Mucosa of rectum (tissue), 2 donors: ENCODE measurements at regions not wholly inside any gene's neighbourhood (a gene's known extent, or its start where the extent isn't known, plus 50 kb on each side); places are given as distances from the start of the nearest gene placed in this dataset.

Source experiments
- H3K27ac ChIP-seq, 2 donors: one replicate each; pipeline ENCODE4 v1.7.0; 2013; ENCODE audit warnings: inconsistent platforms in 2 of 2, low read depth in 2 of 2, low read length in 2 of 2
- H3K27me3 ChIP-seq, 2 donors: one replicate each; pipeline ENCODE4 v1.7.0; 2013; ENCODE audit warnings: low read length in 2 of 2; ENCODE audit not compliant: control insufficient read depth in 2 of 2, insufficient read depth in 2 of 2
- H3K36me3 ChIP-seq, 2 donors: one replicate each; pipeline ENCODE4 v1.7.0; 2013; ENCODE audit warnings: low read length in 2 of 2; ENCODE audit not compliant: control insufficient read depth in 2 of 2, insufficient read depth in 2 of 2
- H3K4me1 ChIP-seq, 2 donors: one replicate each; pipeline ENCODE4 v1.7.0; 2013; ENCODE audit warnings: low read length in 2 of 2, mild to moderate bottlenecking in 1 of 2; ENCODE audit not compliant: control insufficient read depth in 2 of 2, insufficient read depth in 2 of 2
- H3K4me3 ChIP-seq, 2 donors: one replicate each; pipeline ENCODE4 v1.7.0; 2013; ENCODE audit warnings: low read length in 2 of 2
- H3K9ac ChIP-seq, 2 donors: one replicate each; pipeline ENCODE4 v1.7.0; 2013; ENCODE audit warnings: low read length in 2 of 2, low read depth in 1 of 2, mild to moderate bottlenecking in 1 of 2
- H3K9me3 ChIP-seq, 2 donors: one replicate each; pipeline ENCODE4 v1.7.0; 2013; ENCODE audit warnings: low read length in 2 of 2; ENCODE audit not compliant: control insufficient read depth in 2 of 2
- donor health status: healthy.
- donor health status: Normal muscosa, but diverticular disease.

DNA sequence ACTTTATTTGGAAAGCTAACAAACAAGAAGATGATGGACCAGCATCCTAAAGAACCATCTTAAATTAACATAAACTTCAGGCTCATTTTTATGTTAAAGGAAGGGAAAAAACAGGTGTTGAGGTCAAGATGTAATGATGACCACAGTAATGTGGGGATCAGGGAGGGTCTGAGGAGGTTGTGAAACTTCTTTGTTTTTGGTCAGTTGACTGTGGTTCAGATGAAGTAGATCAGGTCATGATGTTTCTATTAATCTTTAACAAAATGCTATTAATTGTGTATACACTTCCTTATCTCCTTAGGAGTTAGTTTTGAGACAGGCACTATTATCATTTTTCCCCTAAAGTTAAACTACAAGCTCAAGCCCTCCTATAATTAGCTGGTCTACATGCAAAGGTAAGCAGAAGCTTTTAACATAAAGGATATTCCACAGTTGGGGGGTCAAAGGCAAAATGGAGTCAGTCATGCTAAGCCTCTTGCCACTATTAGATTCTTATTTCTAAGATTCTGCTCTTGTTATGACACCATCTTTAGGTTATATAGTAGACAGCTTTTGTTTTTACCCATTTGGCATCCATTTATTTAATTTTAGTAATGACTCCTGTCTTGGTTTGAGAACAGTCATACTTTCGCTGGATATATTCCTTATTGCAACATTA lies 800.1 kb upstream of the PCDH9 start:
- H3K4me1 ChIP-seq, result peaks cover 0 to 2% of the 10 kb centered on the region in 2 donors
- no peaks in the 10 kb centered on the region for H3K36me3 ChIP-seq
- H3K27me3 ChIP-seq, result no peaks in the 10 kb centered on the region
- no peak overlapping the region for H3K27ac ChIP-seq
- no peak overlapping the region for H3K9ac ChIP-seq
- no peaks in the 10 kb centered on the region for H3K9me3 ChIP-seq
- H3K4me3 ChIP-seq, result no peak overlapping the region

- Histone ChIP-seq H3K4me3 (no peak overlapping the region), H3K36me3 (no peaks in the 10 kb centered on the region), H3K27ac (no peak overlapping the region), H3K9ac (no peak overlapping the region), H3K4me1 (peaks cover 5 to 8% of the 10 kb centered on the region in 2 donors), H3K9me3 (no peaks in the 10 kb centered on the region), H3K27me3 (no peaks in the 10 kb centered on the region)
Observed at GRCh38 chr13:68028701-68029100, 798.6 kb upstream of the PCDH9 start.

DNA sequence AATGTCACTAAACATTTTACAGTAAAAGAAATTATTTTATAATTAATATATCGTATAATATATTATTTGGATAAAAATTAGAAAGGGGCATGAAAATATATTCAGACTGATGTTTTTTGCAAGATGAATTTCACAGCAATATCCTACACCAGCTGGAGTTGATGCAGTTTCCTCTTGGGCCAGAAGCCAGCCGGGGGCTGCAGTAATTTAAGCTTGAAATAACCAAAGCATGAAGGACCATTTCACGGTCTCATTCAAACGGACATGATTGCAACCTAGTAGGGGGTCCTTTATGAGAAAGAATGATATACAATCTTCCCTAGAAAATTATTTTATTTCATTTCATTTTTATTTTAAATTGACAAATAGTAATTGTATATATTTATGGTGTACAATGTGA lies 797.2 kb upstream of the PCDH9 start:
- H3K9ac ChIP-seq, result no peak overlapping the region

DNA sequence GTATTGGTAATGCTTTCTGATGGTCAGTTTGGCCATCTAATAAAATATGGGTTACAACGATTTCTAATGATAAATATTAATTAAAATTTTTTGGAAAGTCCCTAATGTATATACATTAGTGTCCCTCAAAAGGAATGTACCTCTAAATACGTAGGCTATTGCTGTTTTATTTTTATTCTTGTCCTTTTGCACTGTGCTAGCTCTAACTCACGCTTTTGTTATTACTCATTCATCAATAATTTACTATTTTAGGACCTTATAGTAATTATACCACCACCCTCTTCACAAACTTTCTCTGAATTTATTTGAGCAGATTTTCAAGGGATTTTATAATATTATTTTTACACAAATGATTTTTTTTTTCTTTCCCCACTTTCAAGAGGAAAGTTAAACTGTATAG lies 795.9 kb upstream of the PCDH9 start:
- Histone ChIP-seq H3K4me3 (no peak overlapping the region), H3K9ac (no peak overlapping the region)

More for the DNA sequence above, 797.2 kb upstream of the PCDH9 start:
- H3K4me3 ChIP-seq, result no peak overlapping the region
- no peak overlapping the region for H3K27ac ChIP-seq
- no peaks in the 10 kb centered on the region for H3K27me3 ChIP-seq
- peaks cover 5 to 8% of the 10 kb centered on the region in 2 donors for H3K4me1 ChIP-seq
- no peaks in the 10 kb centered on the region for H3K9me3 ChIP-seq
- H3K36me3 ChIP-seq, result no peaks in the 10 kb centered on the region

DNA sequence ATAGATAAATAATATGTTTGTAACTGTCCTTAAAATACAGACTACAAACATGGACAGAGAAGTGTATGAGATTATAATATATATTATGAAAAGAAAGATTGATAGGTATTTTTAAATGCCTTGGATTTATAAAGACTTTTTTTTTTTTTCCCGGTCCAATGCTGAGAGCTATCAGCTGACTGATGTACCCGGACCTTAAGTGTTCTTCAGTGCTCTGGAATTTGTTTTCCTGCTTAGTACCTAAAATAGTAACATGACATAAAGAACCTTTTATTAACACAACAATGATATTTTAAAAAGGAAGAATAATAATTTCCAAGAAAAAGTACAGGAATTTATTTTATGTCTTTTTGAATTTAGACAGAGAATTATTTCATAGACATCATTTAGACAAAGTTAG lies 795.5 kb upstream of the PCDH9 start:
- H3K36me3 ChIP-seq, result no peaks in the 10 kb centered on the region
- no peaks in the 10 kb centered on the region for H3K27me3 ChIP-seq
- H3K4me3 ChIP-seq, result no peak overlapping the region
- H3K27ac ChIP-seq, result no peak overlapping the region
- peaks cover 5 to 8% of the 10 kb centered on the region in 2 donors for H3K4me1 ChIP-seq
- no peak overlapping the region for H3K9ac ChIP-seq
- H3K9me3 ChIP-seq, result no peaks in the 10 kb centered on the region

More for the DNA sequence above, 795.9 kb upstream of the PCDH9 start:
- Histone ChIP-seq H3K4me1 (peaks cover 5 to 8% of the 10 kb centered on the region in 2 donors), H3K36me3 (no peaks in the 10 kb centered on the region), H3K9me3 (no peaks in the 10 kb centered on the region), H3K27me3 (no peaks in the 10 kb centered on the region), H3K27ac (no peak overlapping the region)

DNA sequence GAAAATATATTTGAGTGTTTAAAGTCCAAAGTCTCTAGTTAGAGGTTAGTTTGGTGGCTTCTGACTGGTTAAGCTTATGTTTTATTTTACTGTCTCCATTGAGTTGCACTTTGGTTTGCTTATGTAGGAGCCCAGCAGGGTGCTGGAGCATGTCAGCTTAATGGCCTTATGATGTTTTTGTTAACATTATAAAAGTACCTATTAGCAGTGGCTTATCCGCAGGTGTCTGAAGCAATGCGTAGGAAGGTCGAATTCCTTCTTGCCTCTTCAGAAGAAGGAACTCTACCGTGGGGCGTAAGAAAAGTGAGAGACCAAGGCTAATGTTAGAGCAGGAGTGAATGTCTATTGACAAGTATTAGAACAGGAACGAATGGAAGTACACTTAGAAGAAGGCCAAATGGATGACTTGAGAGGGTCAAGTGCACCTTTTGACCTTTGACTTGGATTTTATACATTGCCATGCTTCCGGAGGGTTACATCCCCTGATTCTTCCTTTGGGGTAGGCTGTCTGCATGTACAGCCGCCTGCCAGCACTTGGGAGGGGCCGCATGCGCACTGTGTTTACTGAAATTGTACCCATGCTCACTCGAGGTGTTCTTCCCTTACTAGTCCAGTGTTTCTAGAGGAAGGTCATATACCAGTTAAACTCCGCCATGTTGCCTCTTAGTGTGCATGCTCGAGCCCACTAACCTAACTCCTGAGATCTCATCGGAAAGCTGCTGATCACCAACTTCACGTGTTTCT lies 793.9 kb upstream of the PCDH9 start:
- Histone ChIP-seq H3K9me3 (no peaks in the 10 kb centered on the region), H3K4me3 (peak overlapping the region; percentile 6 to 20), H3K27me3 (no peaks in the 10 kb centered on the region), H3K4me1 (peaks cover 5 to 8% of the 10 kb centered on the region in 2 donors), H3K27ac (peak overlapping the region; percentile 33 to 71), H3K9ac (no peak overlapping the region), H3K36me3 (no peaks in the 10 kb centered on the region)

DNA sequence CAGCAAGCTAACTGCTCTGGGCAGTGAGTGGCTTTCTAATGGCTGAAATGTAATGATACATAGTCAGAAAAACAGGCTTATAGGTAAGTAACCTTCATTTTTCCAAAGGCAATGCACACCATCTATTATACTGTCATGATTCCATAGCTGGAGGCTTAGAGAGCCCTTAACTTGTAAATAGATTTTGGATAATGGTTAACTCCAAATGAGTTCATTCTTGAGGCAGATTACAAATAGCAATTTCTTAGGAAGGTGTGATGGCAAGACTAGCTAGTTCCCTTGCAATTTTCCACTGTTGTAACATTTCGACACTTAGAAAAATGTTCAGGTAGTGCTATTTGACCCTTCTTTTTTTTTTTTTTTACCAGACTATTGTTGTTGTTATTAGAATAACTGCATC lies 789.8 kb upstream of the PCDH9 start:
- no peaks in the 10 kb centered on the region for H3K9me3 ChIP-seq
- H3K27me3 ChIP-seq, result no peaks in the 10 kb centered on the region
- H3K27ac ChIP-seq, result no peak overlapping the region
- no peak overlapping the region for H3K4me3 ChIP-seq
- H3K36me3 ChIP-seq, result no peaks in the 10 kb centered on the region
- no peak overlapping the region for H3K9ac ChIP-seq
- H3K4me1 ChIP-seq, result peaks cover 5 to 7% of the 10 kb centered on the region in 2 donors

DNA sequence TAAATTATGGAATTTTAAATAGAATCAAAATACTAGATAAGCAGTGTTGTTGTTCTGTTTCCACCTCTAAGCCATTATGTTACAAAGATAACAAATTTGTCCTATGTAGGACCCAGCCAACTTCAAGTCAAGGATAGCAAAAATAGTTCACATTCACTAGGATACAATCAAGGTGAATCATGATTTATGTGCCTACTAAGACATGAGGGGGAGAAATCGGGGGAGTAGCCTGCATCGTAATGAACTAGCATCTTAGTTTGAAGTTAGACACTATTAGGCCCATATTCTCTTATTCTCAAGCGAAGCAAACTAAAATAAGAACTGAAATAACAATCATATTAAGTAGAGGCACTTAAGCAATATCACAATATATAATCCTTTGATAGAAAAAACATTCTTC lies 779.4 kb upstream of the PCDH9 start:
- no peaks in the 10 kb centered on the region for H3K4me1 ChIP-seq
- no peaks in the 10 kb centered on the region for H3K27me3 ChIP-seq
- no peak overlapping the region for H3K4me3 ChIP-seq
- no peak overlapping the region for H3K9ac ChIP-seq
- H3K27ac ChIP-seq, result no peak overlapping the region
- H3K9me3 ChIP-seq, result no peaks in the 10 kb centered on the region
- no peaks in the 10 kb centered on the region for H3K36me3 ChIP-seq

GRCh38 chr13:68007576-68007975 lies 777.4 kb upstream of the PCDH9 start:
- no peaks in the 10 kb centered on the region for H3K9me3 ChIP-seq
- H3K4me3 ChIP-seq, result no peak overlapping the region
- H3K27ac ChIP-seq, result no peak overlapping the region
- H3K36me3 ChIP-seq, result no peaks in the 10 kb centered on the region
- no peaks in the 10 kb centered on the region for H3K27me3 ChIP-seq
- H3K9ac ChIP-seq, result no peak overlapping the region
- no peaks in the 10 kb centered on the region for H3K4me1 ChIP-seq

- H3K36me3 ChIP-seq, result no peaks in the 10 kb centered on the region
- H3K9me3 ChIP-seq, result no peaks in the 10 kb centered on the region
Observed at GRCh38 chr13:67996101-67996500, 766.0 kb upstream of the PCDH9 start.

More at GRCh38 chr13:67996101-67996500, 766.0 kb upstream of the PCDH9 start:
- Histone ChIP-seq H3K4me3 (no peak overlapping the region), H3K27me3 (no peaks in the 10 kb centered on the region), H3K4me1 (no peaks in the 10 kb centered on the region), H3K27ac (no peak overlapping the region), H3K9ac (no peak overlapping the region)
